CMK (cell line): ENCODE measurements at regions not wholly inside any gene's neighbourhood (a gene's known extent, or its start where the extent isn't known, plus 50 kb on each side); places are given as distances from the start of the nearest gene placed in this dataset.
"Not testable (repeated sequence)": the region's sequence is repeated elsewhere in the genome, so short reads cannot be mapped to it uniquely, and the experiment has no call there.

Source experiments
- DNase-seq: peaks from one replicate; pipeline ENCODE4 v3.0.0-alpha.2; 2010; ENCODE audit warnings: low read depth

- DNase-seq, result no peak
Observed at GRCh38 chr1:104973516-104973915, 1223.8 kb downstream of the AMY1C start.

GRCh38 chr1:104979651-104980050 lies 1230.0 kb downstream of the AMY1C start:
- DNase-seq, result no peak

- no peak for DNase-seq
Observed at GRCh38 chr1:104987210-104987609, 1237.5 kb downstream of the AMY1C start.

- DNase-seq, result no peak
Observed at GRCh38 chr1:104989012-104989411, 1239.3 kb downstream of the AMY1C start.

- no peak for DNase-seq
Observed at GRCh38 chr1:104991702-104992101, 1242.0 kb downstream of the AMY1C start.

GRCh38 chr1:105000793-105001192 lies 1251.1 kb downstream of the AMY1C start:
- DNase-seq, result no peak

GRCh38 chr1:105004515-105004914 lies 1254.8 kb downstream of the AMY1C start:
- no peak for DNase-seq

- DNase-seq, result no peak
Observed at GRCh38 chr1:105005594-105006195, 1256.0 kb downstream of the AMY1C start.

GRCh38 chr1:105017587-105017986 lies 1267.9 kb downstream of the AMY1C start:
- no peak for DNase-seq

- DNase-seq, result no peak
Observed at GRCh38 chr1:105023719-105024118, 1274.0 kb downstream of the AMY1C start.

GRCh38 chr1:105027838-105028471 lies 1278.3 kb downstream of the AMY1C start:
- no peak for DNase-seq

- no peak for DNase-seq
Observed at GRCh38 chr1:105072446-105072845, 1322.7 kb downstream of the AMY1C start.

GRCh38 chr1:105072850-105073249 lies 1323.2 kb downstream of the AMY1C start:
- no peak for DNase-seq

GRCh38 chr1:105073660-105074059 lies 1324.0 kb downstream of the AMY1C start:
- DNase-seq, result no peak

GRCh38 chr1:105083611-105084010 lies 1333.9 kb downstream of the AMY1C start:
- DNase-seq, result no peak

- no peak for DNase-seq
Observed at GRCh38 chr1:105087506-105087905, 1337.8 kb downstream of the AMY1C start.

GRCh38 chr1:105088166-105088565 lies 1338.5 kb downstream of the AMY1C start:
- no peak for DNase-seq

- DNase-seq, result not testable (repeated sequence)
Observed at GRCh38 chr1:105093893-105094292, 1344.2 kb downstream of the AMY1C start.

GRCh38 chr1:105100102-105100501 lies 1350.4 kb downstream of the AMY1C start:
- no peak for DNase-seq

GRCh38 chr1:105101261-105101660 lies 1351.6 kb downstream of the AMY1C start:
- DNase-seq, result no peak

GRCh38 chr1:105102371-105102770 lies 1352.7 kb downstream of the AMY1C start:
- DNase-seq, result peak; percentile 75

GRCh38 chr1:105122041-105122440 lies 1372.3 kb downstream of the AMY1C start:
- peak; percentile 70 for DNase-seq

- DNase-seq, result no peak
Observed at GRCh38 chr1:105137543-105138457, 1388.1 kb downstream of the AMY1C start.
